AG09319 (cell line): ENCODE measurements at regions not wholly inside any gene's neighbourhood (a gene's known extent, or its start where the extent isn't known, plus 50 kb on each side); places are given as distances from the start of the nearest gene placed in this dataset.
"Not testable (repeated sequence)": the region's sequence is repeated elsewhere in the genome, so short reads cannot be mapped to it uniquely, and the experiment has no call there.

ENCODE experiments used
- DNase-seq: peaks from one replicate; pipeline ENCODE4 v3.0.0-alpha.2; 2010; ENCODE audit warnings: low read depth; ENCODE audit errors: extremely low read depth
- CTCF ChIP-seq: IDR thresholded peaks from 2 replicates; pipeline ENCODE4 v1.5.1; 2011; ENCODE audit warnings: low read depth, mild to moderate bottlenecking, inconsistent platforms, low read length, moderate library complexity

- no peak for TF ChIP-seq CTCF
- DNase-seq: no peak
Measured at GRCh38 chr2:105536175-105536574, 137.3 kb upstream of the FHL2 start.

- not testable (repeated sequence) for DNase-seq
Measured at GRCh38 chr2:105529258-105529657, 130.4 kb upstream of the FHL2 start.

- no peak for TF ChIP-seq CTCF
- no peak for DNase-seq
Measured at GRCh38 chr2:105526000-105526925, 127.4 kb upstream of the FHL2 start.

GRCh38 chr2:105525201-105525600 lies 126.3 kb upstream of the FHL2 start:
- no peak for DNase-seq
- no peak for TF ChIP-seq CTCF

GRCh38 chr2:105522645-105523044 lies 123.8 kb upstream of the FHL2 start:
- TF ChIP-seq CTCF: no peak
- no peak for DNase-seq

GRCh38 chr2:105521616-105522015 lies 122.8 kb upstream of the FHL2 start:
- no peak for DNase-seq
- no peak for TF ChIP-seq CTCF

- no peak for DNase-seq
- peak; percentile 31 for TF ChIP-seq CTCF
Measured at GRCh38 chr2:105521176-105521575, 122.3 kb upstream of the FHL2 start.

GRCh38 chr2:105519516-105519915 lies 120.7 kb upstream of the FHL2 start:
- TF ChIP-seq CTCF: peak; percentile 9; the same call in 1 of the 2 replicates
- no peak for DNase-seq
